ENCODE measurements at regions not wholly inside any gene's neighbourhood (a gene's known extent, or its start where the extent isn't known, plus 50 kb on each side); places are given as distances from the start of the nearest gene placed in this dataset.

- TF ChIP-seq CTCF (IDR thresholded peaks at IDR 0.05) (no peak), POLR2AphosphoS5 (IDR thresholded peaks at IDR 0.05) (no peak)
Measured at GRCh38 chr1:238111516-238111915, 220.8 kb upstream of the ZP4 start.
